Epithelial cell of esophagus (primary cell): ENCODE measurements at regions not wholly inside any gene's neighbourhood (a gene's known extent, or its start where the extent isn't known, plus 50 kb on each side); places are given as distances from the start of the nearest gene placed in this dataset.

ENCODE experiments used
- DNase-seq: peaks from one replicate; pipeline ENCODE4 v3.0.0; 2010; ENCODE audit warnings: low read depth
- H3K4me3 ChIP-seq: 2 replicates; pipeline ENCODE4 v1.5.1; 2011; ENCODE audit warnings: mild to moderate bottlenecking, low read length, control low read depth
- TF ChIP-seq, protein P1 (sequence below): IDR thresholded peaks from 2 replicates; pipeline ENCODE4 v1.5.1; 2011; ENCODE audit warnings: low read depth, mild to moderate bottlenecking, low read length, control low read depth, inconsistent platforms; ENCODE audit not compliant: insufficient read depth; ENCODE audit errors: missing control alignments

DNA sequence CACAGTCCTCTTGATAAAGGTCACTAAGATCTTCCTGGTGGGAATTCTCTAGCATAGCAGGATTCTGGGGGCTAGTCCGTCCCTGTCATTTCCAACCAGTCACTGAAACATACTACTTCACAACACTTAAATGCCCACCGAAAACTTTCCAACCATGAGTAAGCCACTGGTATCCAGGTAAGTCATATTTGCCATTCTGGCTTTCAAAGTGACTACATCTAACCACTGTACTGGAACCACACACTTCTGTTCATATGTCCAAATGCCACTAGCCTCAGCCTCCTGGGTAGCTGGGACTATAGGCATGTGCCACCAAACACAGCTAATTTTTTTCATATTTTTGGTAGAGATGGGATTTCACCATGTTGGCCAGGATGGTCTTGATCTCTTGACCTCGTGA, 64.3 kb upstream of the VANGL1 start:
- no peak overlapping the region for H3K4me3 ChIP-seq
- no peak for DNase-seq
- TF ChIP-seq, protein P1, sequence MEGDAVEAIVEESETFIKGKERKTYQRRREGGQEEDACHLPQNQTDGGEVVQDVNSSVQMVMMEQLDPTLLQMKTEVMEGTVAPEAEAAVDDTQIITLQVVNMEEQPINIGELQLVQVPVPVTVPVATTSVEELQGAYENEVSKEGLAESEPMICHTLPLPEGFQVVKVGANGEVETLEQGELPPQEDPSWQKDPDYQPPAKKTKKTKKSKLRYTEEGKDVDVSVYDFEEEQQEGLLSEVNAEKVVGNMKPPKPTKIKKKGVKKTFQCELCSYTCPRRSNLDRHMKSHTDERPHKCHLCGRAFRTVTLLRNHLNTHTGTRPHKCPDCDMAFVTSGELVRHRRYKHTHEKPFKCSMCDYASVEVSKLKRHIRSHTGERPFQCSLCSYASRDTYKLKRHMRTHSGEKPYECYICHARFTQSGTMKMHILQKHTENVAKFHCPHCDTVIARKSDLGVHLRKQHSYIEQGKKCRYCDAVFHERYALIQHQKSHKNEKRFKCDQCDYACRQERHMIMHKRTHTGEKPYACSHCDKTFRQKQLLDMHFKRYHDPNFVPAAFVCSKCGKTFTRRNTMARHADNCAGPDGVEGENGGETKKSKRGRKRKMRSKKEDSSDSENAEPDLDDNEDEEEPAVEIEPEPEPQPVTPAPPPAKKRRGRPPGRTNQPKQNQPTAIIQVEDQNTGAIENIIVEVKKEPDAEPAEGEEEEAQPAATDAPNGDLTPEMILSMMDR = no peak

DNA sequence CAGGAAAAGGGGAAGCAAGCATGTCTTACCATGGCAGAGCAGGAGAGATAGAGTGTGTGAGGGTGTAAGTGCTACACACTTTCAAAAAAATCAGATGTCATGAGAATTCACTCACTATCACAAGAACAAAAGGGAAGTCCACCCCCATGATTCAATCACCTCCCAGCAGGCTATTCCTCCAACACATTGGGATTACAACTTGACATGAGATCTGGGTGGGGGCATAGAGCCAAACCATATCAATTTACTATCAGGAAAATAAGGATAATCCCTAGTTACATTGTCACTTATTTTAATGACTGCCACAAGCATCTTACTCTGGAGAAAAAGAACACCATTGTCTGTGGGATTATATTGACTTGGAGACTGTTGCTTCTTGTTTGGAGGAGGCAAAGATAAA, 66.1 kb upstream of the VANGL1 start:
- TF ChIP-seq, protein P1 = no peak
- no peak overlapping the region for H3K4me3 ChIP-seq
- DNase-seq = no peak

DNA sequence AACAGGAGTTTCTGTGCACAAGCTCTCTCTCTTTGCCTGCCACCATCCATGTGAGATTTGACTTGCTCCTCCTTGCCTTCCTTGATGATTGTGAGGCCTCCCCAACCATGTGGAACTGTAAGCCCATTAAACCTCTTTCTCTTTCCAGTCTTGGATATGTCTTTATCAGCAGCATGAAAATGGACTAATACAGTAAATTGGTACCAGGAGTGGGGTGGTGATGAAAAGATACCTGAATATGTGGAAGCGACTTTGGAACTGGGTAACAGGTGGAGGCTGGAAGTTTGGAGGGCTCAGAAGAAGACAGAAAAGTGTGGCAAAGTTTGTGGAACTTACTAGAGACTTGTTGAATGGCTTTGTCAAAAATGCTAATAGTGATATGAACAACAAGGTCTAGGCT, 69.1 kb upstream of the VANGL1 start:
- no peak for DNase-seq
- TF ChIP-seq, protein P1 = no peak
- no peak overlapping the region for H3K4me3 ChIP-seq

DNA sequence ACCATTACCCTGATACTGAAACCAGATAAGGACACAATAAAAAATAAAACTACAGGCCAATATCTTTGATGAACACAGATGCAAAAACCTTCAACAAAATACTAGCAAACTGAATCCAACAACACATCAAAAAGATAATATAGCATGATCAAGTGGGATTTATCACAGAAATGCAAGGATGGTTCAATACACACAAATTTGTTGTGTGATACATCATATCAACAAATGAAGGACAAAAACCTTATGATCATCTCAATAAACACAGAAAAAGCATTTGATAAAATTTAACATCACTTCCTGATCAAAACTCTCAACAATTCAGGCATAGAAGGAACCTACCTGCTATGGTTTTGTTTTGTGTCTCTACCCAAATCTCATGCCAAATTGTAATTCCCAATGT, 74.3 kb upstream of the VANGL1 start:
- DNase-seq = no peak
- H3K4me3 ChIP-seq = no peak overlapping the region
- TF ChIP-seq, protein P1 = no peak

DNA sequence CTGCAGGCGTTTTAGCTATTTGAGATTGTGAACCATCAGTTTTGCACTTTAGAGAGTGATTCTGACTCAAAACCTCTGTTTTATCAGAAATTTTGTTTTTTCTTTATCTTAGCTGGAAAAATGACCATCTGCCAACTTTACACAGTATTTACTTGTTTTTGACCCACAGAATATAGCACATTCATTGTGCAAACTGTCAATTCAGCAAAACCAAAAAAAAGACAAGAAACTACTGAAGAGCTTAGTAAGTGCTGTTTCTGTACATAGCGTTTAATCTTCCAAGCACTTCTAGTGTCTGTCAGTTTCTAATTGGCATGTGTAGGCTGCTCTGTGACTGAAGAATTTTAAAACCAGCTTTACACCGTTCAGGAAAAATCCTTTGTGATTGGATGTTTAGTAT, 76.0 kb upstream of the VANGL1 start:
- TF ChIP-seq, protein P1 = no peak
- no peak overlapping the region for H3K4me3 ChIP-seq
- no peak for DNase-seq

DNA sequence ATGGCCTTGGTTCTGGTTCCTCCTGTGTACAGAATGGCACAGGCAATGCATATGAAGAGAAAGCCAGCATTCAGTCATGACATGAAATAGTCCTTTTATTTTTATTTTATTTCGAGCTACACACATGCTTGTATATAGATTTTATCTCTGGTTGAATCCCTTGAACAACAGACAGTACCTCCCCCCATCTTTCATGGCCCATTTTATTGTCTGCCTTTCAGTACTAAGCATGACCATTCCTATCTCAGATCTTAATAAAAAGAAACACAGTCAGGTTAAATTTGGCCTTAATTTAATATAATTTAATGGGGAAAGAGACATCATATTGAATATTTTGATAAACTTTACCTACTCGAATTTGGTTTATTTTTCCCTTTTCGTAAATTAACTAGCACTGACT, 76.4 kb upstream of the VANGL1 start:
- DNase-seq = no peak
- no peak overlapping the region for H3K4me3 ChIP-seq
- TF ChIP-seq, protein P1 = no peak

DNA sequence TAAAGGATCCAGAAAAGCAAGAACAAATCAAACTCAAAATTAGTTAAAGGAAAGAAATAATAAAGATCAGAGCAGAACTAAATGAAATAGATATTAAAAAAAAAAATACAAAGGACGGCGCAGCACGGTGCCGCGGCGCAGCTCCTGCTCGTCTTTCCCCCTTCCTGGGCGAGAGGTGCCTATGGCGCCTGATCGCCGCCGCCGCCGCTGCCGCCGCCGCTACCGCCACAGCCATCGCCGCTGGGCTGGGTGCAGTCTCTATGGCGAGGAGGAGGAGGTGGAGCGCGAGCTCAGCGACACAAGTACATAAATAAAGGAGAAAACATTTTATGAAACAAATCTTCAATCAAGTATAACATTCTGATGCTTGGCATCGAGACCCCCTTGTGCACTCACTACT, 77.6 kb upstream of the VANGL1 start:
- DNase-seq = peak; percentile 61
- TF ChIP-seq, protein P1 = no peak
- peak overlapping the region; percentile 29 for H3K4me3 ChIP-seq
